ENCODE measurements at regions not wholly inside any gene's neighbourhood (a gene's known extent, or its start where the extent isn't known, plus 50 kb on each side); places are given as distances from the start of the nearest gene placed in this dataset.

DNA sequence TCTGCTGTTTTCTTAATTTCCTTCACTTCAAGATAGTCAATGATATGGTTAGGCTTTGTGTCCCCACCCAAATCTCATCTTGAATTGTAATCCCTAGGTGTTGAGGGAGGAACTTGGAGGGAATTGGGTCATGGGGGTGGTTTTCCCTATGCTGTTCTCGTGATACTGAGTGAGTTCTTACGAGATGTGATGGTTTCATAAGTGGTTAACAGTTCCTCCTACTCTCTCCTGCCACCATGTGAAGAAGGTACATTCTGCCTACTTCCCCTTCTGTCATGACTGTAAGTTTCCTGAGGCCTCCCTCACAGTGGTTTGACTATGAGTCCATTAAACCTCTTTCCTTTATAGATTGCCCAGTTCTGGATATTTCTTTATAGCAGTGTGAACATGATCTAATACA lies 74.0 kb upstream of the SAMSN1 start:
- no peak overlapping the region for H3K4me3 ChIP-seq (ENCODE audit: insufficient read depth, low read length)
- H3K79me2 ChIP-seq (ENCODE audit: insufficient read depth, low read length) = no peaks in the 10 kb centered on the region
- peaks cover 2% of the 10 kb centered on the region for H3K9me3 ChIP-seq (ENCODE audit: low read depth, low read length)
- TF ChIP-seq, protein P1, sequence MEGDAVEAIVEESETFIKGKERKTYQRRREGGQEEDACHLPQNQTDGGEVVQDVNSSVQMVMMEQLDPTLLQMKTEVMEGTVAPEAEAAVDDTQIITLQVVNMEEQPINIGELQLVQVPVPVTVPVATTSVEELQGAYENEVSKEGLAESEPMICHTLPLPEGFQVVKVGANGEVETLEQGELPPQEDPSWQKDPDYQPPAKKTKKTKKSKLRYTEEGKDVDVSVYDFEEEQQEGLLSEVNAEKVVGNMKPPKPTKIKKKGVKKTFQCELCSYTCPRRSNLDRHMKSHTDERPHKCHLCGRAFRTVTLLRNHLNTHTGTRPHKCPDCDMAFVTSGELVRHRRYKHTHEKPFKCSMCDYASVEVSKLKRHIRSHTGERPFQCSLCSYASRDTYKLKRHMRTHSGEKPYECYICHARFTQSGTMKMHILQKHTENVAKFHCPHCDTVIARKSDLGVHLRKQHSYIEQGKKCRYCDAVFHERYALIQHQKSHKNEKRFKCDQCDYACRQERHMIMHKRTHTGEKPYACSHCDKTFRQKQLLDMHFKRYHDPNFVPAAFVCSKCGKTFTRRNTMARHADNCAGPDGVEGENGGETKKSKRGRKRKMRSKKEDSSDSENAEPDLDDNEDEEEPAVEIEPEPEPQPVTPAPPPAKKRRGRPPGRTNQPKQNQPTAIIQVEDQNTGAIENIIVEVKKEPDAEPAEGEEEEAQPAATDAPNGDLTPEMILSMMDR (IDR thresholded peaks at IDR 0.05; ENCODE audit: extremely low read depth, low read depth, low read length) = no peak
- no peaks in the 10 kb centered on the region for H3K27me3 ChIP-seq (ENCODE audit: insufficient read depth, low read length)
- no peak overlapping the region for H2AFZ ChIP-seq (ENCODE audit: low read length)
- no peak overlapping the region for H3K27ac ChIP-seq (ENCODE audit: low read depth, low read length)
- H4K20me1 ChIP-seq (ENCODE audit: insufficient read depth, low read length) = no peaks in the 10 kb centered on the region
- H3K36me3 ChIP-seq (ENCODE audit: insufficient read depth, low read length) = no peaks in the 10 kb centered on the region
- no peak overlapping the region for H3K4me2 ChIP-seq (ENCODE audit: insufficient read depth, low read length)
- H3K4me1 ChIP-seq (ENCODE audit: insufficient read depth, low read length) = no peaks in the 10 kb centered on the region
- no peak for DNase-seq (ENCODE audit: insufficient read length, low spot score, missing footprints)

- no peaks in the 10 kb centered on the region for H3K4me1 ChIP-seq (ENCODE audit: insufficient read depth, low read length)
- H3K27me3 ChIP-seq (ENCODE audit: insufficient read depth, low read length) = no peaks in the 10 kb centered on the region
- no peaks in the 10 kb centered on the region for H4K20me1 ChIP-seq (ENCODE audit: insufficient read depth, low read length)
- H3K4me2 ChIP-seq (ENCODE audit: insufficient read depth, low read length) = no peak overlapping the region
- H2AFZ ChIP-seq (ENCODE audit: low read length) = no peak overlapping the region
- H3K27ac ChIP-seq (ENCODE audit: low read depth, low read length) = no peak overlapping the region
- H3K9me3 ChIP-seq (ENCODE audit: low read depth, low read length) = peaks cover 2% of the 10 kb centered on the region
- DNase-seq (ENCODE audit: insufficient read length, low spot score, missing footprints) = no peak
- no peaks in the 10 kb centered on the region for H3K79me2 ChIP-seq (ENCODE audit: insufficient read depth, low read length)
- no peaks in the 10 kb centered on the region for H3K36me3 ChIP-seq (ENCODE audit: insufficient read depth, low read length)
- H3K4me3 ChIP-seq (ENCODE audit: insufficient read depth, low read length) = no peak overlapping the region
- TF ChIP-seq, protein P1 (IDR thresholded peaks at IDR 0.05; ENCODE audit: extremely low read depth, low read depth, low read length) = no peak
Measured at GRCh38 chr21:14617871-14618270, 71.8 kb upstream of the SAMSN1 start.

- no peak overlapping the region for H3K4me3 ChIP-seq (ENCODE audit: insufficient read depth, low read length)
- H3K27me3 ChIP-seq (ENCODE audit: insufficient read depth, low read length) = no peaks in the 10 kb centered on the region
- no peaks in the 10 kb centered on the region for H3K36me3 ChIP-seq (ENCODE audit: insufficient read depth, low read length)
- TF ChIP-seq, protein P1 (IDR thresholded peaks at IDR 0.05; ENCODE audit: extremely low read depth, low read depth, low read length) = no peak
- no peaks in the 10 kb centered on the region for H3K79me2 ChIP-seq (ENCODE audit: insufficient read depth, low read length)
- no peak overlapping the region for H2AFZ ChIP-seq (ENCODE audit: low read length)
- no peaks in the 10 kb centered on the region for H3K4me1 ChIP-seq (ENCODE audit: insufficient read depth, low read length)
- H3K27ac ChIP-seq (ENCODE audit: low read depth, low read length) = no peak overlapping the region
- no peak for DNase-seq (ENCODE audit: insufficient read length, low spot score, missing footprints)
- no peak overlapping the region for H3K4me2 ChIP-seq (ENCODE audit: insufficient read depth, low read length)
- H4K20me1 ChIP-seq (ENCODE audit: insufficient read depth, low read length) = no peaks in the 10 kb centered on the region
- peaks cover 2% of the 10 kb centered on the region for H3K9me3 ChIP-seq (ENCODE audit: low read depth, low read length)
Measured at GRCh38 chr21:14617040-14617393, 70.9 kb upstream of the SAMSN1 start.

DNA sequence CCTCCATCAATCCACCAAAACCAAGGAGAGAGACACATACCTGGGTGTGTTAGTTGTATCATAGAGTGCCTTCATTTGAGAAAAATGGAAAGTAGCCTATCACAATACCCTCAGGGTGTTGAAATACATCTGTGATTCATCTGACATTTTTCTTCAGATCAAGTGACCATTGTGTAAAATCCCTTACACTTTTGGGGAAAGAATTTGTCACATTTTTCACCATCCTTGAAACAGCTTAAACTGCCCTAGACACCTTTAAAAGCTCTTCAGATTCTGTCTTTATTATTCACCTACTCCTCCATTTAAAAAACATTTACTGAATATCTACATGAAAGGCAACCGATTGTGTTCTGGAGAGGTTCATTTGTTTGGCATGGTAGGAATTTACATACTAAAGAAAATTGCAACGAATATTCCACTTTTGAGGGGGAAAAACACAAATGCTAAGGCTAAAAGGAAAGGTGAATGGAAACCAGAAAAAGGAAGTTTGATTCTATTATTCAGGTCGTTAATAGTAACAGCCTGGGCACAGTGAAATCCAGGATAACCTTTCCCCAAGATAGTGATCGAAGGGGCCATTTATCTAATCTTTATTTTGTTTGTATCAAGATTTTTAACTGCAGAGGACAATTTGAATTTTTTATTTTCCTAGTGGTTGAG lies 70.4 kb upstream of the SAMSN1 start:
- Histone ChIP-seq H3K4me2 (ENCODE audit: insufficient read depth, low read length) (no peak overlapping the region), H3K79me2 (ENCODE audit: insufficient read depth, low read length) (no peaks in the 10 kb centered on the region), H3K27me3 (ENCODE audit: insufficient read depth, low read length) (no peaks in the 10 kb centered on the region), H3K36me3 (ENCODE audit: insufficient read depth, low read length) (no peaks in the 10 kb centered on the region), H2AFZ (ENCODE audit: low read length) (no peak overlapping the region), H3K9me3 (ENCODE audit: low read depth, low read length) (peaks cover 2% of the 10 kb centered on the region), H3K27ac (ENCODE audit: low read depth, low read length) (no peak overlapping the region), H3K4me1 (ENCODE audit: insufficient read depth, low read length) (no peaks in the 10 kb centered on the region), H4K20me1 (ENCODE audit: insufficient read depth, low read length) (no peaks in the 10 kb centered on the region), H3K4me3 (ENCODE audit: insufficient read depth, low read length) (no peak overlapping the region)
- TF ChIP-seq, protein P1 (IDR thresholded peaks at IDR 0.05; ENCODE audit: extremely low read depth, low read depth, low read length) = no peak
- no peak for DNase-seq (ENCODE audit: insufficient read length, low spot score, missing footprints)
